ENCODE measurements at regions not wholly inside any gene's neighbourhood (a gene's known extent, or its start where the extent isn't known, plus 50 kb on each side); places are given as distances from the start of the nearest gene placed in this dataset.

- CTCF ChIA-PET, result no interaction called here
- WGBS (ENCODE audit: insufficient coverage), result 84% methylated on average over 3 of the region's 5 CpGs
These were observed 854.3 kb downstream of the METTL15 start for GRCh38 chr11:28962502-28962901.

GRCh38 chr11:28961726-28962125 lies 853.5 kb downstream of the METTL15 start:
- Histone ChIP-seq H3K4me3 (ENCODE audit: control extremely low read depth in 1 of 5, extremely low read depth in 1 of 5, insufficient read depth in 1 of 5, low read depth in 2 of 5, low read length in 4 of 5) (no peak overlapping the region), H4K20me1 (ENCODE audit: control insufficient read depth, insufficient read depth, low read length, poor library complexity, severe bottlenecking) (no peaks in the 10 kb centered on the region), H2AFZ (ENCODE audit: insufficient read depth, low read depth, low read length, poor library complexity, severe bottlenecking) (no peak overlapping the region), H3K27ac (ENCODE audit: low read length in 2 of 2) (no peak overlapping the region), H3K36me3 (replicated peaks in 1 of 2; ENCODE audit: control extremely low read depth in 1 of 2, control insufficient read depth in 1 of 2, extremely low read depth in 1 of 2, insufficient read depth in 2 of 2, low read length in 1 of 2) (no peaks in the 10 kb centered on the region), H3K9ac (ENCODE audit: low read length) (no peak overlapping the region), H3K9me3 (ENCODE audit: control extremely low read depth in 1 of 3, control insufficient read depth in 2 of 3, insufficient read depth in 1 of 3, low read length in 2 of 3) (no peaks in the 10 kb centered on the region), H3K27me3 (replicated peaks in 1 of 4; ENCODE audit: control extremely low read depth in 1 of 4, control insufficient read depth in 3 of 4, insufficient read depth in 4 of 4, low read length in 3 of 4) (no peaks in the 10 kb centered on the region), H3K4me2 (replicated peaks; ENCODE audit: low read depth, low read length, poor library complexity, severe bottlenecking) (no peak overlapping the region), H3K79me2 (ENCODE audit: control insufficient read depth, insufficient read depth, low read length) (no peaks in the 10 kb centered on the region), H3K4me1 (ENCODE audit: control insufficient read depth in 2 of 2, insufficient read depth in 2 of 2, low read length in 2 of 2) (no peaks in the 10 kb centered on the region)
- intact Hi-C loops (cut with micrococcal nuclease), result no loop called here
- ChIA-PET CTCF (no interaction called here), POLR2A (no interaction called here)
- H3K4me1 Mint-ChIP-seq, result no peaks in the 10 kb centered on the region
- H3K9me3 Mint-ChIP-seq (ENCODE audit: insufficient read depth), result no peaks in the 10 kb centered on the region
- ATAC-seq (ENCODE audit: low read depth) (no peak), DNase-seq (no peak)
- H3K27ac Mint-ChIP-seq, result no peak overlapping the region
- no CpG with 5 or more reads among the region's 1 CpG for WGBS (ENCODE audit: insufficient coverage)
- no peak for TF ChIP-seq EZH2 (IDR thresholded peaks at IDR 0.05; ENCODE audit: borderline replicate concordance, insufficient read depth, low read depth, low read length, poor library complexity, severe bottlenecking)
- TF ChIP-seq CTCF (IDR thresholded peaks at IDR 0.05), result no peak
- no peaks in the 10 kb centered on the region for H3K27me3 Mint-ChIP-seq
- H3K4me3 Mint-ChIP-seq, result no peak overlapping the region

More at GRCh38 chr11:28962502-28962901, 854.3 kb downstream of the METTL15 start:
- DNase-seq, result no peak
- H3K4me3 ChIP-seq (ENCODE audit: control extremely low read depth in 1 of 5, extremely low read depth in 1 of 5, insufficient read depth in 1 of 5, low read depth in 2 of 5, low read length in 4 of 5), result no peak overlapping the region
- intact Hi-C loops (cut with micrococcal nuclease), result no loop called here
- H3K27me3 ChIP-seq (replicated peaks in 1 of 4; ENCODE audit: control extremely low read depth in 1 of 4, control insufficient read depth in 3 of 4, insufficient read depth in 4 of 4, low read length in 3 of 4), result no peaks in the 10 kb centered on the region
- ATAC-seq (ENCODE audit: low read depth), result no peak
- Mint-ChIP-seq H3K4me1 (no peaks in the 10 kb centered on the region), H3K9me3 (ENCODE audit: insufficient read depth) (no peaks in the 10 kb centered on the region), H3K4me3 (no peak overlapping the region), H3K27ac (no peak overlapping the region), H3K27me3 (no peaks in the 10 kb centered on the region)
- no peak overlapping the region for H3K4me2 ChIP-seq (replicated peaks; ENCODE audit: low read depth, low read length, poor library complexity, severe bottlenecking)
- no peak overlapping the region for H3K9ac ChIP-seq (ENCODE audit: low read length)
- TF ChIP-seq EZH2 (IDR thresholded peaks at IDR 0.05; ENCODE audit: borderline replicate concordance, insufficient read depth, low read depth, low read length, poor library complexity, severe bottlenecking), result no peak
- no peak for TF ChIP-seq CTCF (IDR thresholded peaks at IDR 0.05)
- POLR2A ChIA-PET, result no interaction called here
- no peaks in the 10 kb centered on the region for H4K20me1 ChIP-seq (ENCODE audit: control insufficient read depth, insufficient read depth, low read length, poor library complexity, severe bottlenecking)
- H3K9me3 ChIP-seq (ENCODE audit: control extremely low read depth in 1 of 3, control insufficient read depth in 2 of 3, insufficient read depth in 1 of 3, low read length in 2 of 3), result no peaks in the 10 kb centered on the region
- no peaks in the 10 kb centered on the region for H3K4me1 ChIP-seq (ENCODE audit: control insufficient read depth in 2 of 2, insufficient read depth in 2 of 2, low read length in 2 of 2)
- H3K79me2 ChIP-seq (ENCODE audit: control insufficient read depth, insufficient read depth, low read length), result no peaks in the 10 kb centered on the region
- H3K36me3 ChIP-seq (replicated peaks in 1 of 2; ENCODE audit: control extremely low read depth in 1 of 2, control insufficient read depth in 1 of 2, extremely low read depth in 1 of 2, insufficient read depth in 2 of 2, low read length in 1 of 2), result no peaks in the 10 kb centered on the region
- no peak overlapping the region for H2AFZ ChIP-seq (ENCODE audit: insufficient read depth, low read depth, low read length, poor library complexity, severe bottlenecking)
- H3K27ac ChIP-seq (ENCODE audit: low read length in 2 of 2), result no peak overlapping the region

All from B cell (primary cell).